Endothelial cell (in vitro differentiated cells): ENCODE measurements at regions not wholly inside any gene's neighbourhood (a gene's known extent, or its start where the extent isn't known, plus 50 kb on each side); places are given as distances from the start of the nearest gene placed in this dataset.

ENCODE experiments used
- DNase-seq: peaks from one replicate; pipeline ENCODE4 v3.0.0; 2021; ENCODE audit warnings: low spot score
- H3K27ac Mint-ChIP-seq: one replicate; pipeline ENCODE4 v1.8.0; 2021; ENCODE audit warnings: mixed read lengths, inconsistent platforms; ENCODE audit not compliant: unreplicated experiment
- H3K27me3 Mint-ChIP-seq: one replicate; pipeline ENCODE4 v1.8.0; 2021; ENCODE audit warnings: mild to moderate bottlenecking, moderate library complexity, mixed read lengths, inconsistent platforms; ENCODE audit not compliant: unreplicated experiment
- H3K36me3 Mint-ChIP-seq: one replicate; pipeline ENCODE4 v1.8.0; 2021; ENCODE audit warnings: mild to moderate bottlenecking, low read depth, mixed read lengths, inconsistent platforms; ENCODE audit not compliant: unreplicated experiment
- H3K4me1 Mint-ChIP-seq: one replicate; pipeline ENCODE4 v1.8.0; 2021; ENCODE audit warnings: mild to moderate bottlenecking, mixed read lengths, inconsistent platforms; ENCODE audit not compliant: unreplicated experiment
- H3K4me3 Mint-ChIP-seq: one replicate; pipeline ENCODE4 v1.8.0; 2021; ENCODE audit warnings: mild to moderate bottlenecking, mixed read lengths, inconsistent platforms; ENCODE audit not compliant: unreplicated experiment
- H3K9me3 Mint-ChIP-seq: one replicate; pipeline ENCODE4 v1.8.0; 2021; ENCODE audit warnings: mixed read lengths, inconsistent platforms; ENCODE audit not compliant: unreplicated experiment
- CTCF ChIP-seq: fragments of 200-600 bp; sonication (generic); IDR thresholded peaks from one replicate; pipeline ENCODE4 v1.5.0; 2021; ENCODE audit warnings: antibody characterized with exemption; ENCODE audit not compliant: unreplicated experiment

- no peaks in the 10 kb centered on the region for H3K9me3 Mint-ChIP-seq
- DNase-seq = no peak
- H3K36me3 Mint-ChIP-seq = no peaks in the 10 kb centered on the region
- H3K27ac Mint-ChIP-seq = no peak overlapping the region
- H3K4me3 Mint-ChIP-seq = no peak overlapping the region
- no peak for TF ChIP-seq CTCF
- H3K4me1 Mint-ChIP-seq = peaks cover 2% of the 10 kb centered on the region
- H3K27me3 Mint-ChIP-seq = peaks cover 2% of the 10 kb centered on the region
These were observed 127.1 kb downstream of the MAF start for GRCh38 chr16:79473456-79473855.

- Mint-ChIP-seq H3K36me3 (no peaks in the 10 kb centered on the region), H3K9me3 (no peaks in the 10 kb centered on the region), H3K27ac (no peak overlapping the region), H3K4me3 (no peak overlapping the region), H3K27me3 (peaks cover 2% of the 10 kb centered on the region), H3K4me1 (peaks cover 2% of the 10 kb centered on the region)
- DNase-seq = no peak
- TF ChIP-seq CTCF = no peak
These were observed 128.1 kb downstream of the MAF start for GRCh38 chr16:79472426-79472825.

- Mint-ChIP-seq H3K27me3 (peaks cover 2% of the 10 kb centered on the region), H3K27ac (no peak overlapping the region), H3K4me1 (peaks cover 2% of the 10 kb centered on the region), H3K36me3 (no peaks in the 10 kb centered on the region), H3K4me3 (no peak overlapping the region), H3K9me3 (no peaks in the 10 kb centered on the region)
- DNase-seq = no peak
- no peak for TF ChIP-seq CTCF
These were observed 130.5 kb downstream of the MAF start for GRCh38 chr16:79469999-79470398.

DNA sequence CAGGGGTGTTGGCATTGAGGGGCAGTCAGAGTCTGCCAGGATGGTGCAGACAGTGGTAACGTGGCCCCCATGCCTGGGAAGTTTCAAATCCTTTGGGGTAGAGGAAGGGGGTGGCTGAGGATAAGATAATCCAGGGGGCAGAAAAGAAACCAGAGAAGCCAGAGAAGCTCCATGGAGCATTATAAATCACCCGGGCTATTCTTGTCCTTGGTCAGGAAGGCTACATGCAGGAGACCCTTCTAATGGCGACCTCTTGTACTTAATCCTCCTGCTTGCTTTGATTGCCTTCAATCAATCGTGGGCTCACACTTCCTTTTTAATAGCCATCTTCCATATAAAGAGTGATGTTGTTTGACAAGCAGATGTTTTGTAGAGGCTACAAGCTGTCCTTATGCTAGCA is 131.9 kb downstream of the MAF start:
- H3K9me3 Mint-ChIP-seq = no peaks in the 10 kb centered on the region
- no peak for TF ChIP-seq CTCF
- no peaks in the 10 kb centered on the region for H3K27me3 Mint-ChIP-seq
- no peak for DNase-seq
- no peaks in the 10 kb centered on the region for H3K36me3 Mint-ChIP-seq
- H3K4me1 Mint-ChIP-seq = peaks cover 2% of the 10 kb centered on the region
- H3K27ac Mint-ChIP-seq = no peak overlapping the region
- H3K4me3 Mint-ChIP-seq = no peak overlapping the region

- peaks cover 2% of the 10 kb centered on the region for H3K4me1 Mint-ChIP-seq
- DNase-seq = no peak
- no peak overlapping the region for H3K4me3 Mint-ChIP-seq
- H3K36me3 Mint-ChIP-seq = no peaks in the 10 kb centered on the region
- H3K27ac Mint-ChIP-seq = no peak overlapping the region
- TF ChIP-seq CTCF = no peak
- H3K27me3 Mint-ChIP-seq = no peaks in the 10 kb centered on the region
- no peaks in the 10 kb centered on the region for H3K9me3 Mint-ChIP-seq
These were observed 132.4 kb downstream of the MAF start for GRCh38 chr16:79468121-79468552.
